HG02970 (cell line): ENCODE measurements at regions not wholly inside any gene's neighbourhood (a gene's known extent, or its start where the extent isn't known, plus 50 kb on each side); places are given as distances from the start of the nearest gene placed in this dataset.
A peak's percentile ranks its signal among the peaks of the same experiment; 100 is the strongest.

Source experiments
- ATAC-seq: cut with Tn5 transposase; IDR thresholded peaks from one replicate; pipeline ENCODE4 v1.9.1; 2021; ENCODE audit warnings: mild to moderate bottlenecking, moderate library complexity, moderate number of reproducible peaks; ENCODE audit not compliant: unreplicated experiment, low FRiP score

GRCh38 chr11:95338430-95338991 is 107.5 kb upstream of the SESN3 start:
- no peak for ATAC-seq

DNA sequence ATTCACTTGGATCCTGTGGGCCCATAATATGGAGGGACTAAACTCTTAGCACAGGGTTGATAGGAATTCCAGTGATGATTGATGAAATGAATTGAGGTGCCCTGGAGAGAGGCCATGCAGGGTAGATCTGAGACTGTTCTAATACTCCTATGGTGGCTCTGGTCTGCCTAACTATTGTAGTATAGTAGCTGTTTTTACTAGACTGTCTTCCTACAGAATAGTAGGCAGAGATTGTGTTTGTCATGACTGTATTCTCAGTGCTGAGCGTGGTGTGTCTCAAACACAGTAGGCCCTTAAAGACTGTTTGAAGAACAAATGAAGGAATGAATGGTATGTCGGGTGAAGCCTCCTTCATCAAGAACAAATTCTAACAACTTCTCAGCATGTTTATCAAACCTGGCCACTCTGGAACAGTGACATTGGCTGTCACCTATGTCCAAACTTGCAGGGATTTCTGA is 107.0 kb upstream of the SESN3 start:
- peak; percentile 9 for ATAC-seq

GRCh38 chr11:95337175-95337957 is 106.4 kb upstream of the SESN3 start:
- ATAC-seq = peak; percentile 87

- ATAC-seq = no peak
These were observed 105.0 kb upstream of the SESN3 start for GRCh38 chr11:95335989-95336388.

- ATAC-seq = no peak
These were observed 100.2 kb upstream of the SESN3 start for GRCh38 chr11:95331161-95331560.

GRCh38 chr11:95330302-95330701 is 99.3 kb upstream of the SESN3 start:
- no peak for ATAC-seq

DNA sequence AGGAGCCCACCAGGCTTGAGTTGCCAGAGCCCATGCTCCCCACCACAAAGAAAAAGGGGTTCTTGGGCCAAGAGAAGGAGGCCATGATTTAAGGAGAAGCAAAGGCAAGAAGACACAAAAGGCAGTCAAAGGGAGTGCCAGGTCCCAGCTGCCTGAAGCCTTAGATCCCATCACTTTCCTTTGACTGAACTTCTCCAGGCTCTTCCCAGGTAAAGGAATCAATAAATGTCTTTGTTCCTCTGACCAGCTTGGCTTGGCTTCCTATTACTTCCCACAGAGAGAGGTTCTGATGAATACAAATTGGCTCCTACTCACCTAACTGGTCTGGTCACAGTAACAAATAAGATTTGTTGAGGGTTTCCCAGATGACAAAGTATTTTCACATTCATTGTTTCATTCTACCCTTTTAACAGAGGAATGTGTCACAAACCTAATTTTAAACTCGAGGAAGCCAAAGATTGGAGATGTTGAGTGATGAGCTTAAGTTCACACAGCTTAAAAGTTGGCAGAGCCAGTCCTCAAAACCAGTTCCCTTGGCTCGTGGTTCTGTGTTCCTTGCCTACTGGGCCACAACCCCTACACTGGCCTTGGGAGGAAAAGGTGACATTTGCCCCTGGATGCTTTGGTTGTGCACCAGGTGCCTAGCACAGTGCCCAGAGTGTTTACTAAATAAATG is 96.4 kb upstream of the SESN3 start:
- ATAC-seq = no peak

DNA sequence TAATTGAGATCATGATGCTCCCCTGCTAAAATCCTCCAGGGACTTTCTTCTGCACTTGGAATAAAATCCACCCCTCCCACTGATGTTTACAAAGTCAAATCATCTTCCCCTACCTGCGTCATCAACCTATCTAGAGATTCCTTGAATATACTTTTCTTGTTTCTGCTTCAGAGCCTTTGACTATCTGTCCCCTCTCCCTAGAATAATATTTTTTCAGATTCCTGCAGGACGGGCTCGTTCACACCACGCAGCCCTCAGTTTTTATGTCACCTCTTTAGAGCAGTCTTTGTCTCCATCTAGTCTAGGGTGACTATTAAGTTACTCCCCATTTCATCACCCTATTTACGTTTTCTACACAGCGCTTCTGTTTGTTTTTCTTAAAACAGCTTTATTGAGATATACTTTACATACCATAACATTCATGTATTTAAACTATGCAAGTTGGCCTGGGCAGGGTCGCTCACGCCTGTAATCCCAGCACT is 94.8 kb upstream of the SESN3 start:
- no peak for ATAC-seq

GRCh38 chr11:95324826-95325225 is 93.8 kb upstream of the SESN3 start:
- no peak for ATAC-seq

DNA sequence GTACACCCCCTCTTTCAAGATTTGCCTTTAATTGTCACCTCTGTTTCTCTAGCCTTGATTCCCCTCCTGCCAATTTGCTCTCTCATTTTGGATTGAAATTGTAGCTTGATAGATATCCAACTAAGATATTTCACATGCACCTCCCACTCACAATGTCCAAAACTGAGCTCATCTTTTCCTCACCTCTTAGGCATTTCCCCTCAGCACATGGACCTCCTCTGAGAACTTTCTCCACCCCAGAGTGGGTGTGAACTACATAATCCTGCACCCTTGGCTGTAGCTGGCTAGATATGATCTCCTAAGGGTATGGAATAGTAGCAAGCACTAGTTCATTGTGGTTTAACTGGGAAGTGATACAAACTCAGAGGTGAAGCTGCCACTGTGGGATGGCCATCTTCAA is 91.5 kb upstream of the SESN3 start:
- ATAC-seq = no peak

DNA sequence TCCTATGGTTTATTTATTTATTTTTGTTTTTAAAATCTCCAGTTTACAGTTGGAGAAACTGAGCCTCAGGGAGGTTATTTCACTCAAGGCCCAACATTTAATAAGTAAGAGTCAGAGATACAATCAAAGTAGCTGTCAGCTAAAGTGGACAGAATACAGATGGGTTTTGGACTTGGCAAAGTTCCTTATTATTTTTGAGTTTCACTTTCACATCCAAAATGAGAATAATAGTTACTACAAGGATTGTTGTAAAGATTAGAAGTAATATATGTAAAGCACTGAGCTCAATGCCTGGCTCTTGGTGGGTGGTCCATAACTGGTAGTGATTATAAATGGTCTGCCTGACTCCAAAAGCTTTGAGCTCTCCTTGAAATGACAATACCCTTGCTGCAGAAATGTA is 87.5 kb upstream of the SESN3 start:
- no peak for ATAC-seq

- ATAC-seq = no peak
These were observed 77.6 kb upstream of the SESN3 start for GRCh38 chr11:95308512-95309035.

- no peak for ATAC-seq
These were observed 76.3 kb upstream of the SESN3 start for GRCh38 chr11:95307286-95307685.

DNA sequence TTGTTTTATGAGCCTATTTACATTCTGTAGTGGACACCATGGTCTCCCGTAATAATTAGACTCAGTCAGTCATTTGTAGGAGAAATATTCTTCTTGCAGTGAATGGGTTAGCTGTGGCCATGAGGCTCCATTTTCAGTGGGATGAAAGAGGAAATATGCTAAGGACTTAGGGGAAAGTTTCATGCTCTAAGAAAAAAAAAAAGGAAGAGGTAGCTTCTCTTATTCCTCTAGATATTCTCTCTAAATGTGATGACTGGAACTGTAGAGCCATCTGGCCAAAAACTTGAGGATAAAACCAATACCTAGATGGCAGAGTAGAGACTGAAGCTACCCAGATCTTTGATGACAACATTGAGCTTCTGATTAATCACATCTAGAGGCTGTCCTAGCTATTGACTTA is 75.8 kb upstream of the SESN3 start:
- no peak for ATAC-seq

GRCh38 chr11:95306123-95306522 is 75.1 kb upstream of the SESN3 start:
- no peak for ATAC-seq

DNA sequence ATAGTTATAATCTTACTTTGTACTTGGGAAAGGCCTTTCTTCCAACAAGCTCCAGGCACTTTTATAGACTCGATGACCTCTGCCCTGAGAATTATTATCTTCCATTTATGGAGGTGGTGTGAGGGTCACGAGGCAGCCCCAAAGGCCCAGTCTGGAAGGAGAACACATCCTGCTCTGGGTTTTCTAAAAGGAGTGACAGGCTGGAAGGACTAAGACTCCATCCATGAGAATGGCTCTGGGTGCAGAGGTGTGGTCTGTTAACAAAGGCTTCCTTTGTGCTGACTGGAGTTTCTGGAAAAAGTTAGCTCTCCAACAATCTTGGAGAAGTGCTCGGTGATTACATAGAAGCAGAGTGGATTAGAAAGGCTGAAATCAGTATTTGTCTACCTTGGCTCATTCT is 74.7 kb upstream of the SESN3 start:
- no peak for ATAC-seq

DNA sequence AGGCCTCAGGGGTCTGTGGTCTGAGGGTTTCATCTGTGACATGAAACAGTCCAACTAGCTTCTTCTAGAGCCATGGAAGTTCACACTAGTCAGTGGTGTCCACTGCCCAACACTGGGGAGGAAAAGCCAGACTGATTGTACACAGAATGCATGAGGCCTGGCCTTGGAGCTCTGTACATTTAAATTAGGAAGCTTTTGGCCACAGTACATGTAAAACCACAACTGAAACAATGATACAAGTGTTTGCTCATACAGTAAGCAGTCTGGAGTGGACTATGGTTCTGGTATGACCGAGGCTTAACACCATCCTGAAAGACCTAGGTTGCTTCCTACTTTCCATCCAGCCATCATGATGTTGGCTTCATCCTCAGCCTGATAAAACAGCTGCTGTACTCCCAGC is 73.8 kb upstream of the SESN3 start:
- ATAC-seq = no peak

DNA sequence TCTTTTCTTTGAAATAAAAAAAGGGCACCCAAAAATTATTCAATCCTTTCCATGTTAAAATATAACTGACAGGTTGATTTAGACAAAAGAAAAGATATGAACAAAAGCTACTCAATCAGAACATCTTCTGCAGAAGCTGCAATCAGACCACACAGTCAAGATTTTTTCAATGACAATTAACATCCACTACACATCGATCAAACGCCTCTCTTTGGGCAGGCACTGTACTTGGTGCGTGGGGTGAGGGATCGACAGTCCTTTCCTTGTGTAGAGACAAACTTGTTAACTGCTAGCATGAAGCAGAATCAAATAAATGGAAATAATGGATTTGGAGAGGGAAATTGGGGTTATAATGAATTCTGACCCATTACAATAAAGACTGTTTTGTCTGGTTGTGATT is 71.2 kb upstream of the SESN3 start:
- ATAC-seq = no peak

DNA sequence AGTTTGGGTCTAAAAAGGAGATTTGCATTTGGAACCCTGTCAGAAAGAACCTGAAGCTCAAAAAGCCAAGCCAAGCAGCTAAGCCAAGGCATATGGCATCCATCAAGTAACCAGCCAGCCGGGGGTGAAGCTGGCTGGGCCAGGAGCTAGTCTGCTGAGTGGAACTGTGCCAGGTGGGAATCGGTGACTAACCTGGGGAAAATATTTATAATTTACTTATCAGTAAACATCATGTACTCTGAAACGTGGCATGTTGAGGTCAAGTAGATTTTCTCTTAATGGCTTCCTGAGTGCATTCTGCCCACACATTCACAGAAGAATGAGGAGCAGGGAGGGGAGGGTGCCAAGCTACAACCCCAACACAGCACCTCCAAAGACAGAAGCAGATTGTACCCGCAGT is 70.5 kb upstream of the SESN3 start:
- no peak for ATAC-seq

GRCh38 chr11:95299078-95299679 is 68.2 kb upstream of the SESN3 start:
- no peak for ATAC-seq
